Bronchial epithelial cell (primary cell): ENCODE measurements at regions not wholly inside any gene's neighbourhood (a gene's known extent, or its start where the extent isn't known, plus 50 kb on each side); places are given as distances from the start of the nearest gene placed in this dataset.
A peak's percentile ranks its signal among the peaks of the same experiment; 100 is the strongest.

Source experiments
- DNase-seq: peaks from one replicate; pipeline ENCODE4 v3.0.0-alpha.2; 2010; ENCODE audit warnings: low read depth
- FAIRE-seq: peaks from 2 replicates; lab custom pipeline; 2011; peaks lifted over from hg19 to GRCh38; lab: Jason Lieb, UNC
- H3K27me3 ChIP-seq: 2 replicates; pipeline ENCODE4 v1.5.1; 2011; ENCODE audit warnings: low read length; ENCODE audit not compliant: control insufficient read depth, insufficient read depth
- H3K36me3 ChIP-seq: 2 replicates; pipeline ENCODE4 v1.5.1; 2011; ENCODE audit warnings: low read length; ENCODE audit not compliant: control insufficient read depth, insufficient read depth
- H3K4me3 ChIP-seq: 2 replicates; pipeline ENCODE4 v1.5.1; 2011; ENCODE audit warnings: mild to moderate bottlenecking, low read depth, low read length, control low read depth
- CTCF ChIP-seq: IDR thresholded peaks from 2 replicates; pipeline ENCODE4 v1.5.1; 2011; ENCODE audit warnings: mild to moderate bottlenecking, moderate library complexity, low read length, control low read depth, inconsistent platforms; ENCODE audit not compliant: insufficient read depth, severe bottlenecking

DNA sequence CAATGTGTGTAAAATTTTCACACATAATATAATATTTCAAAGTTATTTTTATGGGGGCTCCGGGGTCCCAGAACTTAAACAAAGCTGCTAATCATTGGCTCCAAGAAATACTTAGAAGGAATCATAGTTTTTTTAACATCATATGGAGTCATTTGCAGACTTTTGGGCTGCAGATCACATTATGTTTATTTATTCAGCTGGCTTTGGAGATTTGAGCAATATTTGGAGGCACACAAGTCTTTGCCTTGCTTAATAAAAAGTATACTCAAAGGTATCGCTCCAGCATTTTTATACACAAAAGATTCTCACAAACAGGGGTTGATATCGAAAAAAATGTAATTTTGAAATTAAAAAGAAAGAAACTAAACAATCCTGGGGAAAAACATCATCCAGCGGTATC, 382.5 kb upstream of the TENM3 start:
- TF ChIP-seq CTCF = no peak
- FAIRE-seq = no peak

DNA sequence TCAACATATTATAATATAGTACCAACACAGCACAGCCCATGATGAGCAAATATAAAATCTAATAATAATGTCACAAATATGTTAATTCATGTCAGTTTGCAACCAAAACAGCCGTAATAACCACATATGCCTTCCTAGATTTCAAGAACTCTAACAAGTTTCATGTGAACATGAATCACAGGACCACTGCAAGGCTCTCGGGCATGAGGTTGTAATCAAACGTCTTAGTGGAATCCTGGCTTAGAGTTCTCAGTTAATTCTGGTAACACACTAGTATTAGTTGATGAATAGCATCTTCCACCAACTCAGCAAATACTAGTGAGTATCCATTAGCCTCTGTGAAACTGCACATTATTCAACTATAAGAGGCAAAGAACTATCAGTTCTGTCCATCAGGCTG, 379.3 kb upstream of the TENM3 start:
- Histone ChIP-seq H3K4me3 (no peak overlapping the region), H3K36me3 (no peaks in the 10 kb centered on the region), H3K27me3 (no peaks in the 10 kb centered on the region)
- FAIRE-seq (no peak), DNase-seq (no peak)
- TF ChIP-seq CTCF = no peak

More for the DNA sequence above, 382.5 kb upstream of the TENM3 start:
- no peaks in the 10 kb centered on the region for H3K27me3 ChIP-seq
- H3K36me3 ChIP-seq = no peaks in the 10 kb centered on the region
- DNase-seq = no peak
- no peak overlapping the region for H3K4me3 ChIP-seq

- DNase-seq = peak; percentile 25
- no peak for FAIRE-seq
These were observed 372.9 kb upstream of the TENM3 start for GRCh38 chr4:181870326-181870725.

DNA sequence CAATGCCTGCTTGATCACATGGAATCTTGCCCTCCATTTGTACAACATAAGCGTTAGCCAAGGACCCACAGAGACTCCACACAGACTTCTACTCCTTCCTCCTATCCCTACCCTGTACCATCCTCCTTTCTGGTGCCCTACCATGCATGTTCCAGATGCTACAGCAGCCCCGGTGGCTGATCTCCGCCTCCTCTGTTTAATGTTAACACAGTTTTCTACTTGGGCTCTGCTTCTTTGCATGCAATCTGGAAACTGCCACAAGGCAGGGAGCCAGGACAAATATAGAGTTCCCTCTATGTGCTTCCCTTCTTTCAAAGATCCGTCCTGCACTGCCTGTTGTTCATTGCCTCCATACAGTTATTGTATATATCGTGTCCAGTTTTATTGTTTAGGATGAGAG, 368.6 kb upstream of the TENM3 start:
- H3K27me3 ChIP-seq = no peaks in the 10 kb centered on the region
- FAIRE-seq = no peak
- no peak overlapping the region for H3K4me3 ChIP-seq
- TF ChIP-seq CTCF = no peak
- no peak for DNase-seq
- no peaks in the 10 kb centered on the region for H3K36me3 ChIP-seq

More at GRCh38 chr4:181870326-181870725, 372.9 kb upstream of the TENM3 start:
- Histone ChIP-seq H3K4me3 (no peak overlapping the region), H3K27me3 (no peaks in the 10 kb centered on the region), H3K36me3 (no peaks in the 10 kb centered on the region)
- no peak for TF ChIP-seq CTCF

DNA sequence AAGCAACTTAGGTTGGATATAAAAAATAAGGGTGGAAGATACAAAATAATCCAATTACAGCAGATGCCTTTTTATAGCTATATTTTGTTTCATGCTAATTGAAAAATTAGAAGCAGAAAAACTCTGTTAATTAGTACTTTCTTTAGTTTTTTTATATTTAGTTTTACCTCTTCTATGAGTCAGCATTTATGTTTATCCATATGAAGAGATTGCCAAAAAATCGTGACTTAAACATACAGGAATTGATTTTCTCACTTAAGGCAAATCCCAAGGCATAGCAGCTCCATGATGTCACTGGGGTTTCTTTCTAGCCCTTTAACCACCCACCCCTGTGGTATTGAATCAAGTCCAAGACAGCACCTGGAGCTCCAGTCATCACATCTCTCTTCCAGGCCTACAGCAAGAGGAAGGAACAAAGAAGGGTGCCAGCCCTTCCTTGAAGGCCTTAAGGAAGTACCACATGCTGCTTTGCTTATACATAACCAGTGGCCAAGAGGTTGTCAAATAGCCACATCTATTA, 365.8 kb upstream of the TENM3 start:
- TF ChIP-seq CTCF = no peak
- Histone ChIP-seq H3K4me3 (no peak overlapping the region), H3K36me3 (no peaks in the 10 kb centered on the region), H3K27me3 (no peaks in the 10 kb centered on the region)
- DNase-seq (peak; percentile 74), FAIRE-seq (no peak)

- no peak for DNase-seq
- Histone ChIP-seq H3K4me3 (no peak overlapping the region), H3K27me3 (no peaks in the 10 kb centered on the region), H3K36me3 (no peaks in the 10 kb centered on the region)
- no peak for FAIRE-seq
- TF ChIP-seq CTCF = no peak
These were observed 353.2 kb upstream of the TENM3 start for GRCh38 chr4:181890031-181890430.
